Heart right ventricle (tissue), 16 donors: ENCODE measurements at regions not wholly inside any gene's neighbourhood (a gene's known extent, or its start where the extent isn't known, plus 50 kb on each side); places are given as distances from the start of the nearest gene placed in this dataset.

ENCODE experiments used
- ATAC-seq, 8 donors: fragments of 200-7000 bp; cut with Tn5 transposase; one replicate each; pipeline ENCODE4 v1.9.1; 2020; ENCODE audit warnings: mild to moderate bottlenecking in 8 of 8, moderate library complexity in 8 of 8, moderate number of reproducible peaks in 1 of 8
- DNase-seq, 2 donors: peaks; one replicate each; pipeline ENCODE4 v3.0.0-alpha.2; 2020
- H3K27ac ChIP-seq, 10 donors: fragments of 200-600 bp; sonication (generic) in 2 of 10; one replicate each; pipeline versions ENCODE4 v1.5.0 to v1.8.0; 2020 to 2022; ENCODE audit warnings: mild to moderate bottlenecking in 3 of 10
- H3K27me3 ChIP-seq, 7 donors: fragments of 200-600 bp; one replicate each; pipeline ENCODE4 v1.8.0; 2021 to 2022; ENCODE audit warnings: mild to moderate bottlenecking in 2 of 7
- H3K36me3 ChIP-seq, 9 donors: fragments of 200-600 bp; sonication (generic) in 1 of 9; one replicate each; pipeline versions ENCODE4 v1.5.0 to v1.8.0; 2020 to 2022; ENCODE audit warnings: mild to moderate bottlenecking in 2 of 9
- H3K4me1 ChIP-seq, 9 donors: fragments of 200-600 bp; sonication (generic) in 1 of 9; one replicate each; pipeline versions ENCODE4 v1.5.0 to v1.8.0; 2020 to 2022; ENCODE audit warnings: mild to moderate bottlenecking in 4 of 9
- H3K4me3 ChIP-seq, 10 donors: fragments of 200-600 bp; sonication (generic) in 2 of 10; one replicate each; pipeline versions ENCODE4 v1.5.0 to v1.8.0; 2020 to 2022; ENCODE audit warnings: mild to moderate bottlenecking in 7 of 10, moderate library complexity in 2 of 10
- H3K9me3 ChIP-seq, 11 donors: fragments of 200-600 bp in 10 of 11; sonication (generic) in 2 of 11; one replicate each; pipeline versions ENCODE4 v1.5.0 to v1.8.0; 2013 to 2022; ENCODE audit warnings: mild to moderate bottlenecking in 2 of 11, control low read depth in 1 of 11, moderate library complexity in 1 of 11
- CTCF ChIP-seq, 9 donors: fragments of 200-600 bp; sonication (generic) in 2 of 9; IDR thresholded peaks; one replicate each; pipeline versions ENCODE4 v1.5.0 to v1.8.0; 2021 to 2022; ENCODE audit warnings: antibody characterized with exemption in 9 of 9, mild to moderate bottlenecking in 5 of 9, moderate library complexity in 1 of 9
- WGBS, 2 donors: extraction: QIAGEN DNeasy Blood & Tissue Kit; methylation state at CpG; one replicate each; pipeline ENCODE4 v1.1.7; 2013; ENCODE audit warnings: inconsistent platforms in 1 of 2; 5-methylcytosine and 5-hydroxymethylcytosine counted together
- intact Hi-C, 10 donors: fragments of 100-400 bp; cut with DNase I; formaldehyde crosslinking; loops; one replicate each; pipeline versions ENCODE4 v1.11.1 to v1.14.2; 2022
- donor health status: Arrhythmogenic right ventricular cardiomyopathy.
- donor health status: ischemic (EF 13 %, LVEDD 7.1; RV severe dilation, severe dysfunction).
- donor health status: healthy with polysubstance abuse.
- donor health status: DM: no; HTN: yes; CAD: no.
- donor health status: DM: no; HTN: no; CAD: no.
- donor health status: ischemic (EF 25% LVEDD 6.9; RV normal size, moderate dysfunction).
- donor health status: ischemic (EF 25% LVEDD 5.7; RV mildly dilated, moderate dysfunction).
- donor health status: healthy.
- donor health status: DM: yes; HTN: yes; CAD: no.
- donor health status: Ischemic cardiomyopathy.
- donor health status: ischemic (EF 35%, LVEDD 5.7; RV mildly dilated, moderate dysfunction).
- donor health status: nonischemic (EF 11% LVEDD 7.7; RV severe dilation, severe dysfunction).
- donor health status: DM: yes; HTN: yes; CAD: no.
- donor health status: PGD.
- donor health status: ischemic (EF 29% LVEDD 5.4; RV normal size, mild dysfunction).
- donor health status: nonischemic (EF 23%, LVEDD 6.1; RV moderate dilation, normal function).

- intact Hi-C loops = loop anchor here in 1 of 10 donors (10.0 kb wide), 1 partner anchor 186 kb away; the partner anchor contains the start of gene ZEB2
- no peak for TF ChIP-seq CTCF (IDR thresholded peaks at IDR 0.05)
- Histone ChIP-seq H3K36me3 (no peaks in the 10 kb centered on the region), H3K4me3 (no peak overlapping the region), H3K9me3 (no peaks in the 10 kb centered on the region), H3K27ac (no peak overlapping the region), H3K27me3 (no peaks in the 10 kb centered on the region), H3K4me1 (peaks cover 0 to 15% (median 10%) of the 10 kb centered on the region in 9 donors)
- ATAC-seq (no peak), DNase-seq (no peak)
Observed at GRCh38 chr2:144711084-144711483, 191.2 kb upstream of the ZEB2 start.

- WGBS, 2 donors = 75% methylated on average over 2 of the region's 2 CpGs
Observed at GRCh38 chr2:144708626-144709025, 188.7 kb upstream of the ZEB2 start.

GRCh38 chr2:144707736-144708326 lies 187.9 kb upstream of the ZEB2 start:
- 84 to 85% methylated on average over 9 of the region's 9 CpGs for WGBS, 2 donors
- no peak for TF ChIP-seq CTCF (IDR thresholded peaks at IDR 0.05)

More at GRCh38 chr2:144708626-144709025, 188.7 kb upstream of the ZEB2 start:
- no peak for TF ChIP-seq CTCF (IDR thresholded peaks at IDR 0.05)
- H3K4me1 ChIP-seq = peaks cover 0 to 28% (median 9%) of the 10 kb centered on the region in 9 donors
- no peaks in the 10 kb centered on the region for H3K27me3 ChIP-seq
- no peak overlapping the region for H3K27ac ChIP-seq
- DNase-seq (no peak), ATAC-seq (no peak)
- H3K36me3 ChIP-seq = no peaks in the 10 kb centered on the region
- no peaks in the 10 kb centered on the region for H3K9me3 ChIP-seq
- H3K4me3 ChIP-seq = no peak overlapping the region
- intact Hi-C loops = no loop called here

GRCh38 chr2:144706647-144707046 lies 186.7 kb upstream of the ZEB2 start:
- Histone ChIP-seq H3K4me3 (no peak overlapping the region), H3K27me3 (no peaks in the 10 kb centered on the region), H3K27ac (no peak overlapping the region), H3K36me3 (no peaks in the 10 kb centered on the region), H3K9me3 (no peaks in the 10 kb centered on the region), H3K4me1 (peaks cover 0 to 45% (median 0%) of the 10 kb centered on the region in 9 donors)
- no peak for DNase-seq
- ATAC-seq = no peak
- intact Hi-C loops = no loop called here
- 95 to 97% methylated on average over 4 of the region's 4 CpGs for WGBS, 2 donors
- no peak for TF ChIP-seq CTCF (IDR thresholded peaks at IDR 0.05)

More at GRCh38 chr2:144707736-144708326, 187.9 kb upstream of the ZEB2 start:
- no peaks in the 10 kb centered on the region for H3K9me3 ChIP-seq
- no peak overlapping the region for H3K4me3 ChIP-seq
- ATAC-seq (no peak), DNase-seq (no peak)
- H3K27ac ChIP-seq = no peak overlapping the region
- H3K36me3 ChIP-seq = no peaks in the 10 kb centered on the region
- no peaks in the 10 kb centered on the region for H3K27me3 ChIP-seq
- peaks cover 0 to 35% (median 3%) of the 10 kb centered on the region in 9 donors for H3K4me1 ChIP-seq
- intact Hi-C loops = no loop called here
